Loucy (cell line): ENCODE measurements at regions not wholly inside any gene's neighbourhood (a gene's known extent, or its start where the extent isn't known, plus 50 kb on each side); places are given as distances from the start of the nearest gene placed in this dataset.

ENCODE experiments used
- EZH2phosphoT487 ChIP-seq: fragments of 200-600 bp; IDR thresholded peaks from 2 replicates; pipeline ENCODE4 v1.6.1; 2018; ENCODE audit warnings: antibody characterized with exemption, mild to moderate bottlenecking, moderate library complexity, borderline replicate concordance
- TF ChIP-seq, protein P1 (sequence below): fragments of 200-600 bp; sonication (generic); conservative IDR thresholded peaks from 2 replicates; pipeline ENCODE4 v1.5.1; 2014; ENCODE audit warnings: mild to moderate bottlenecking, antibody characterized with exemption, low read length

DNA sequence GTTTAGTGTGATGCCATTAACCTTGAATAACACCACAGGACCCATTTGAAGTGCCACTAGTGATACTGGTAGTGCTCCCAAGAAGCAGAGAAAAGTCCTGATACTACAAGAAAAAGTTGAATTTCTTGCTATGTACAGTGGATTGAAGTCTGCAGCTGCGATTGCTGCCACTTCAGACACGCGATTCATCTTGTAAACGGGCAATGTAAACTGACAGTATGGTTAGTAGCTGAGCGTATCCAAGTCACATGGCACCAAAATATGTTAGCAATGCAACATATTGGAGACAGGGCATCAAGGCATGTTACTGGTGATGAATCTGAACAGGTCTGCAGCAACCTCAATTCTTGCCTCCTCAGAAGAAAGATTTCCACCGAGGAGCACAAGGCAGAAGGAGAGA lies 238.9 kb downstream of the HS3ST3B1 start:
- no peak for TF ChIP-seq EZH2phosphoT487
- TF ChIP-seq, protein P1, sequence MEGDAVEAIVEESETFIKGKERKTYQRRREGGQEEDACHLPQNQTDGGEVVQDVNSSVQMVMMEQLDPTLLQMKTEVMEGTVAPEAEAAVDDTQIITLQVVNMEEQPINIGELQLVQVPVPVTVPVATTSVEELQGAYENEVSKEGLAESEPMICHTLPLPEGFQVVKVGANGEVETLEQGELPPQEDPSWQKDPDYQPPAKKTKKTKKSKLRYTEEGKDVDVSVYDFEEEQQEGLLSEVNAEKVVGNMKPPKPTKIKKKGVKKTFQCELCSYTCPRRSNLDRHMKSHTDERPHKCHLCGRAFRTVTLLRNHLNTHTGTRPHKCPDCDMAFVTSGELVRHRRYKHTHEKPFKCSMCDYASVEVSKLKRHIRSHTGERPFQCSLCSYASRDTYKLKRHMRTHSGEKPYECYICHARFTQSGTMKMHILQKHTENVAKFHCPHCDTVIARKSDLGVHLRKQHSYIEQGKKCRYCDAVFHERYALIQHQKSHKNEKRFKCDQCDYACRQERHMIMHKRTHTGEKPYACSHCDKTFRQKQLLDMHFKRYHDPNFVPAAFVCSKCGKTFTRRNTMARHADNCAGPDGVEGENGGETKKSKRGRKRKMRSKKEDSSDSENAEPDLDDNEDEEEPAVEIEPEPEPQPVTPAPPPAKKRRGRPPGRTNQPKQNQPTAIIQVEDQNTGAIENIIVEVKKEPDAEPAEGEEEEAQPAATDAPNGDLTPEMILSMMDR = no peak
